ENCODE measurements at regions not wholly inside any gene's neighbourhood (a gene's known extent, or its start where the extent isn't known, plus 50 kb on each side); places are given as distances from the start of the nearest gene placed in this dataset.

- no peak for TF ChIP-seq POLR2A (IDR thresholded peaks at IDR 0.05; ENCODE audit: low read depth, low read length)
- no peak for TF ChIP-seq TAF1 (IDR thresholded peaks at IDR 0.05; ENCODE audit: borderline replicate concordance, low read depth, low read length)
- no peak for TF ChIP-seq POLR2AphosphoS5 (IDR thresholded peaks at IDR 0.05; ENCODE audit: low read depth, low read length)
Measured at GRCh38 chr14:106729551-106729950, 1203.2 kb downstream of the TMEM121 start.
